ENCODE measurements at regions not wholly inside any gene's neighbourhood (a gene's known extent, or its start where the extent isn't known, plus 50 kb on each side); places are given as distances from the start of the nearest gene placed in this dataset.

- TF ChIP-seq ZNF521 (tag by site-specific recombination; IDR thresholded peaks at IDR 0.05) (no peak), ZNF404 (tag by site-specific recombination; IDR thresholded peaks at IDR 0.05) (no peak), OSR2 (tag by site-specific recombination; IDR thresholded peaks at IDR 0.05) (no peak), ZNF239 (tag by site-specific recombination; IDR thresholded peaks at IDR 0.05) (no peak), ZNF76 (tag by site-specific recombination; IDR thresholded peaks at IDR 0.05; ENCODE audit: borderline replicate concordance, low read depth) (no peak)
Measured at GRCh38 chr12:84805474-84805858, 107.1 kb downstream of the SLC6A15 start (continued).

DNA sequence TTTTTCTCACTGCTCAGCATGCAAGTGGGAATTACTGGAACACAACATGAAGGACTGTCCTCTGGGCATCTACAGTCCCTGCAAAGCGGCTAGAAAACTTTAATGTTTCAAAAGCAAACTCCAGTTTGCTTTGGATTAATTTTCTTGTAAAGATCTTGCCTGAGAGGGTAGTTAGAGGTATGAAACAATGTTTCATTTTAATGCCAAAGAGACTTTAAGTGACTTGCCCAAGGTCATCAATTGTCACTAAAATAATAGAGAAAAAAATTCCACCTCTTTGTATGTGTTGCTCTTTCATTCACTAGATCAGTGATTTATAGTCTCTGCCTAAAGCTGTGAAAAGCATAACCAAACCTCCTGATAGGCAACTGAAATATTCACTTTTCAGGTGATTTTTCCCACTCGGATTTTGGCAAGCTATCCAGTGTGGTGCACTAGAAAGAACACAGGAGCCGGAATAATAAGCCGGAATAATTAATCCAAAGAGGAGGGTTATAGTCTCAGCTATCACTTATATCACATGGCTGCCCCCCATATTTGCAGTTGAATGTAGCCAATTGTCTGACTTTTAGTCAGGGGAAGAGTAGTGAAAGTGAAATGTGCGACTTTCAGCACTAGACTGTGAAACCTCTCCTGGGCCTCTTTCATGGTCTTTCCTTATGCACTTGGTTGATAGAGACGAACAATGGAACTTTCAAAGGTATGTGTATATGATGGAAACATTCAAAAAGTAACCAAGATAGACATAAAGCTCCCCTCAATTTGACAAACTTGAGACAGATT lies 107.7 kb downstream of the SLC6A15 start:
- TF ChIP-seq ZNF169 (tag by site-specific recombination; IDR thresholded peaks at IDR 0.05), result no peak
- no peak for TF ChIP-seq EGR2 (tag by site-specific recombination; IDR thresholded peaks at IDR 0.05; ENCODE audit: low read depth)
- no peak for TF ChIP-seq ZNF266 (tag by site-specific recombination; IDR thresholded peaks at IDR 0.05; ENCODE audit: low read depth)
- no peak for TF ChIP-seq ZNF791 (tag by site-specific recombination; IDR thresholded peaks at IDR 0.05)
- TF ChIP-seq ZNF473 (tag by site-specific recombination; IDR thresholded peaks at IDR 0.05), result no peak
- no peak for TF ChIP-seq ZFHX2 (tag by site-specific recombination; conservative IDR thresholded peaks at IDR 0.05)
- no peak for TF ChIP-seq KLF1 (tag by site-specific recombination; IDR thresholded peaks at IDR 0.05)
- TF ChIP-seq ZNF629 (tag by site-specific recombination; IDR thresholded peaks at IDR 0.05), result no peak
- TF ChIP-seq MEIS1 (CRISPR knock-in tag; IDR thresholded peaks at IDR 0.05; ENCODE audit: borderline replicate concordance), result no peak
- Histone ChIP-seq H3K4me1 (ENCODE audit: control insufficient read depth, insufficient read depth, low read length) (no peaks in the 10 kb centered on the region), H3K4me3 (ENCODE audit: low read depth, low read length) (no peak overlapping the region), H3K27ac (ENCODE audit: extremely low read depth, low read depth, low read length) (no peak overlapping the region), H3K36me3 (ENCODE audit: control insufficient read depth in 2 of 2, insufficient read depth in 1 of 2, low read length in 2 of 2) (no peaks in the 10 kb centered on the region), H3K9me3 (ENCODE audit: control insufficient read depth, insufficient read depth, low read depth, low read length) (no peaks in the 10 kb centered on the region)
- CTCF ChIA-PET, result interaction anchor here (0.9 kb wide), 1 partner anchor 227 kb away, joined by 3 read pairs; no protein-coding TSS in a partner anchor
- POLR2A ChIA-PET, result no interaction called here

DNA sequence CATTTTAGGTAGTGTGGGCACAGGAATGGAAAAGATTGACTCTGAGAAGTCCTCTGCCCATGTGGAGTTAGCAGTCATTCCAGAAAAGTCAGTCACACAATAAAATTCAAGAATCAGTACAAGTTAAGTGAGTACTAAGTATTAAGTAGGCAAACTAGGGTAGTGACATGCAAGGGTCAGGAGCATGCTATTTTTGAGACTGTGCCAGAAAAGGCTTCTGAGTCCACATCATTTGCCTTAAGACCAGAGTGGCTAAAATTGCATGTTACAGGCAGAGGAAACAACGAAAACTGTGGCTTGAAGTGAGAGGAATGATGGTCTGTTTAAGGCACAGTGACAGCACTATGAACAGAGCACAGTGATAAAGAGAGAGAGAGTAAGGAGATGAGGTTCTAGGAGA lies 108.9 kb downstream of the SLC6A15 start:
- H3K4me1 ChIP-seq (ENCODE audit: control insufficient read depth, insufficient read depth, low read length), result no peaks in the 10 kb centered on the region
- no peaks in the 10 kb centered on the region for H3K36me3 ChIP-seq (ENCODE audit: control insufficient read depth in 2 of 2, insufficient read depth in 1 of 2, low read length in 2 of 2)
- TF ChIP-seq ZNF530 (tag by site-specific recombination; IDR thresholded peaks at IDR 0.05; ENCODE audit: low read depth) (no peak), ZNF76 (tag by site-specific recombination; IDR thresholded peaks at IDR 0.05; ENCODE audit: borderline replicate concordance, low read depth) (no peak), ZBTB49 (tag by site-specific recombination; IDR thresholded peaks at IDR 0.05; ENCODE audit: low read depth) (no peak), ZNF366 (tag by site-specific recombination; conservative IDR thresholded peaks at IDR 0.05) (no peak), ZNF544 (tag by site-specific recombination; IDR thresholded peaks at IDR 0.05) (no peak), ZBTB7A (tag by site-specific recombination; IDR thresholded peaks at IDR 0.05; ENCODE audit: low read depth) (no peak), ZNF660 (tag by site-specific recombination; IDR thresholded peaks at IDR 0.05) (no peak)
- TF ChIP-seq, protein P1, sequence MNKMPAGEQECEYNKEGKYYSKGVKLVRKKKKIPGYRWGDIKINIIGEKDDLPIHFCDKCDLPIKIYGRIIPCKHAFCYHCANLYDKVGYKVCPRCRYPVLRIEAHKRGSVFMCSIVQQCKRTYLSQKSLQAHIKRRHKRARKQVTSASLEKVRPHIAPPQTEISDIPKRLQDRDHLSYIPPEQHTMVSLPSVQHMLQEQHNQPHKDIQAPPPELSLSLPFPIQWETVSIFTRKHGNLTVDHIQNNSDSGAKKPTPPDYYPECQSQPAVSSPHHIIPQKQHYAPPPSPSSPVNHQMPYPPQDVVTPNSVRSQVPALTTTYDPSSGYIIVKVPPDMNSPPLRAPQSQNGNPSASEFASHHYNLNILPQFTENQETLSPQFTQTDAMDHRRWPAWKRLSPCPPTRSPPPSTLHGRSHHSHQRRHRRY (tag by site-specific recombination; IDR thresholded peaks at IDR 0.05), result no peak
- CTCF ChIA-PET, result no interaction called here
- H3K9me3 ChIP-seq (ENCODE audit: control insufficient read depth, insufficient read depth, low read depth, low read length), result no peaks in the 10 kb centered on the region
- POLR2A ChIA-PET, result no interaction called here
- no peak overlapping the region for H3K4me3 ChIP-seq (ENCODE audit: low read depth, low read length)
- no peak overlapping the region for H3K27ac ChIP-seq (ENCODE audit: extremely low read depth, low read depth, low read length)
